SK-N-SH (cell line): ENCODE measurements at regions not wholly inside any gene's neighbourhood (a gene's known extent, or its start where the extent isn't known, plus 50 kb on each side); places are given as distances from the start of the nearest gene placed in this dataset.

Source experiments
- CTCF ChIP-seq: fragments of 200-600 bp; sonication (generic); IDR thresholded peaks from 2 replicates; pipeline ENCODE4 v1.6.1; 2017; ENCODE audit warnings: antibody characterized with exemption, mild to moderate bottlenecking, moderate library complexity
- ELF1 ChIP-seq: IDR thresholded peaks from 2 replicates; pipeline ENCODE4 v1.4.0; 2012
- EZH2phosphoT487 ChIP-seq: fragments of 200-600 bp; sonication (generic); IDR thresholded peaks from 2 replicates; pipeline ENCODE4 v1.6.1; 2017; ENCODE audit warnings: low read depth, mixed run types, mild to moderate bottlenecking, antibody characterized with exemption, moderate library complexity, borderline replicate concordance
- FOSL2 ChIP-seq: IDR thresholded peaks from 2 replicates; pipeline ENCODE4 v1.4.0; 2012; ENCODE audit warnings: low read depth, mild to moderate bottlenecking, moderate library complexity, borderline replicate concordance
- FOXM1 ChIP-seq: IDR thresholded peaks from 2 replicates; pipeline ENCODE4 v1.4.0; 2012; ENCODE audit warnings: low read depth, mild to moderate bottlenecking
- MXI1 ChIP-seq: IDR thresholded peaks from 2 replicates; pipeline ENCODE4 v1.6.1; 2012; ENCODE audit warnings: mild to moderate bottlenecking, low read depth, low read length, improper control_type of control experiment
- POLR2AphosphoS5 ChIP-seq: IDR thresholded peaks from 2 replicates; pipeline ENCODE4 v1.6.1; 2012; ENCODE audit warnings: low read depth, low read length
- RCOR1 ChIP-seq: fragments of 150-350 bp; IDR thresholded peaks from 2 replicates; pipeline ENCODE4 v1.6.1; 2017; ENCODE audit warnings: antibody characterized with exemption, low read length
- RFX5 ChIP-seq: IDR thresholded peaks from 2 replicates; pipeline ENCODE4 v1.6.1; 2012; ENCODE audit warnings: mild to moderate bottlenecking, improper control_type of control experiment, low read length
- SMC3 ChIP-seq: IDR thresholded peaks from 2 replicates; pipeline ENCODE4 v1.6.1; 2012; ENCODE audit warnings: low read depth, low read length, improper control_type of control experiment
- TAF1 ChIP-seq: IDR thresholded peaks from 2 replicates; pipeline ENCODE4 v1.6.1; 2012; ENCODE audit warnings: low read depth, mild to moderate bottlenecking, low read length, moderate library complexity, borderline replicate concordance
- YY1 ChIP-seq: IDR thresholded peaks from 2 replicates; pipeline ENCODE4 v1.4.0; 2012; ENCODE audit warnings: low read depth, mild to moderate bottlenecking
- TF ChIP-seq, protein P1 (sequence below): IDR thresholded peaks from 2 replicates; pipeline ENCODE4 v1.4.0; 2012; ENCODE audit warnings: low read depth

- no peak for TF ChIP-seq CTCF
- TF ChIP-seq, protein P1, sequence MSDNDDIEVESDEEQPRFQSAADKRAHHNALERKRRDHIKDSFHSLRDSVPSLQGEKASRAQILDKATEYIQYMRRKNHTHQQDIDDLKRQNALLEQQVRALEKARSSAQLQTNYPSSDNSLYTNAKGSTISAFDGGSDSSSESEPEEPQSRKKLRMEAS, result no peak
- no peak for TF ChIP-seq RFX5
- TF ChIP-seq FOXM1, result no peak
- no peak for TF ChIP-seq ELF1
- no peak for TF ChIP-seq RCOR1
- TF ChIP-seq TAF1, result no peak
- TF ChIP-seq EZH2phosphoT487, result no peak
- no peak for TF ChIP-seq YY1
- TF ChIP-seq FOSL2, result no peak
- TF ChIP-seq POLR2AphosphoS5, result no peak
- no peak for TF ChIP-seq SMC3
- TF ChIP-seq MXI1, result no peak
Measured at GRCh38 chr1:191099696-191100095, 622.0 kb upstream of the BRINP3 start.
